GM04504 (cell line): ENCODE measurements at regions not wholly inside any gene's neighbourhood (a gene's known extent, or its start where the extent isn't known, plus 50 kb on each side); places are given as distances from the start of the nearest gene placed in this dataset.
A peak's percentile ranks its signal among the peaks of the same experiment; 100 is the strongest.
"Not testable (repeated sequence)": the region's sequence is repeated elsewhere in the genome, so short reads cannot be mapped to it uniquely, and the experiment has no call there.

Source experiments
- DNase-seq: peaks from one replicate; pipeline ENCODE4 v3.0.0-alpha.2; 2012; ENCODE audit warnings: low read depth

- DNase-seq, result peak; percentile 32
Measured at GRCh38 chr1:117754061-117754969, 148.5 kb downstream of the TENT5C start.

- peak; percentile 31 for DNase-seq
Measured at GRCh38 chr1:117757668-117758067, 151.8 kb downstream of the TENT5C start.

GRCh38 chr1:117758444-117759316 is 152.8 kb downstream of the TENT5C start:
- DNase-seq, result peak; percentile 71

GRCh38 chr1:117759535-117759934 is 153.7 kb downstream of the TENT5C start:
- no peak for DNase-seq

GRCh38 chr1:117760069-117760468 is 154.2 kb downstream of the TENT5C start:
- no peak for DNase-seq

- DNase-seq, result no peak
Measured at GRCh38 chr1:117760485-117760884, 154.6 kb downstream of the TENT5C start.

- not testable (repeated sequence) for DNase-seq
Measured at GRCh38 chr1:117767756-117768155, 161.7 kb downstream of the GDAP2 start.

GRCh38 chr1:117770981-117771531 is 158.4 kb downstream of the GDAP2 start:
- no peak for DNase-seq

GRCh38 chr1:117779364-117779763 is 150.1 kb downstream of the GDAP2 start:
- no peak for DNase-seq

- DNase-seq, result peak; percentile 42
Measured at GRCh38 chr1:117780687-117781475, 148.5 kb downstream of the GDAP2 start.

GRCh38 chr1:117782056-117782455 is 147.4 kb downstream of the GDAP2 start:
- no peak for DNase-seq

- DNase-seq, result no peak
Measured at GRCh38 chr1:117783606-117784396, 145.6 kb downstream of the GDAP2 start.

GRCh38 chr1:117788014-117788413 is 141.4 kb downstream of the GDAP2 start:
- no peak for DNase-seq

- no peak for DNase-seq
Measured at GRCh38 chr1:117793413-117793812, 136.0 kb downstream of the GDAP2 start.

GRCh38 chr1:117794073-117794472 is 135.3 kb downstream of the GDAP2 start:
- no peak for DNase-seq

GRCh38 chr1:117795190-117795589 is 134.2 kb downstream of the GDAP2 start:
- peak; percentile 69 for DNase-seq

- no peak for DNase-seq
Measured at GRCh38 chr1:117795792-117796191, 133.6 kb downstream of the GDAP2 start.

GRCh38 chr1:117796226-117796625 is 133.2 kb downstream of the GDAP2 start:
- DNase-seq, result no peak

GRCh38 chr1:117798550-117798949 is 130.9 kb downstream of the GDAP2 start:
- DNase-seq, result no peak

GRCh38 chr1:117802531-117803257 is 126.7 kb downstream of the GDAP2 start:
- no peak for DNase-seq
